ENCODE measurements at regions not wholly inside any gene's neighbourhood (a gene's known extent, or its start where the extent isn't known, plus 50 kb on each side); places are given as distances from the start of the nearest gene placed in this dataset.
"Not testable (repeated sequence)": the region's sequence is repeated elsewhere in the genome, so short reads cannot be mapped to it uniquely, and the experiment has no call there.

- H3K4me3 Mint-ChIP-seq (ENCODE audit: low read depth, unreplicated experiment) = no peak overlapping the region
- CTCF ChIA-PET = no interaction called here
- intact Hi-C loops (cut with micrococcal nuclease; ENCODE audit: unreplicated experiment) = no loop called here
- H3K4me1 Mint-ChIP-seq (ENCODE audit: low read depth, unreplicated experiment) = no peaks in the 10 kb centered on the region
- DNase-seq = no peak
- H3K9me3 Mint-ChIP-seq (ENCODE audit: low read depth, unreplicated experiment) = peaks cover 7% of the 10 kb centered on the region
- H3K27me3 Mint-ChIP-seq (ENCODE audit: unreplicated experiment) = no peaks in the 10 kb centered on the region
- BruUV-seq (replicated peaks) = no TSS peak
- H3K27ac Mint-ChIP-seq (ENCODE audit: unreplicated experiment) = no peak overlapping the region
- H3K36me3 Mint-ChIP-seq (ENCODE audit: insufficient read depth, unreplicated experiment) = no peaks in the 10 kb centered on the region
- no peak for TF ChIP-seq CTCF (IDR thresholded peaks at IDR 0.05; ENCODE audit: unreplicated experiment)
These were observed 650.5 kb upstream of the ZNF385D start for GRCh38 chr3:22401499-22401898.

GRCh38 chr3:22414239-22414638 is 663.2 kb upstream of the ZNF385D start:
- Mint-ChIP-seq H3K36me3 (ENCODE audit: insufficient read depth, unreplicated experiment) (no peaks in the 10 kb centered on the region), H3K27me3 (ENCODE audit: unreplicated experiment) (no peaks in the 10 kb centered on the region), H3K9me3 (ENCODE audit: low read depth, unreplicated experiment) (peaks cover 2% of the 10 kb centered on the region), H3K27ac (ENCODE audit: unreplicated experiment) (no peak overlapping the region), H3K4me1 (ENCODE audit: low read depth, unreplicated experiment) (no peaks in the 10 kb centered on the region), H3K4me3 (ENCODE audit: low read depth, unreplicated experiment) (no peak overlapping the region)
- TF ChIP-seq CTCF (IDR thresholded peaks at IDR 0.05; ENCODE audit: unreplicated experiment) = no peak
- DNase-seq = no peak
- CTCF ChIA-PET = no interaction called here
- intact Hi-C loops (cut with micrococcal nuclease; ENCODE audit: unreplicated experiment) = no loop called here
- no TSS peak for BruUV-seq (replicated peaks)

- H3K4me1 Mint-ChIP-seq (ENCODE audit: low read depth, unreplicated experiment); BruUV-seq (replicated peaks); H3K9me3 Mint-ChIP-seq (ENCODE audit: low read depth, unreplicated experiment); CTCF ChIA-PET; H3K36me3 Mint-ChIP-seq (ENCODE audit: insufficient read depth, unreplicated experiment); H3K27ac Mint-ChIP-seq (ENCODE audit: unreplicated experiment); DNase-seq; H3K27me3 Mint-ChIP-seq (ENCODE audit: unreplicated experiment); H3K4me3 Mint-ChIP-seq (ENCODE audit: low read depth, unreplicated experiment); intact Hi-C loops (cut with micrococcal nuclease; ENCODE audit: unreplicated experiment): not testable (repeated sequence)
These were observed 665.9 kb upstream of the ZNF385D start for GRCh38 chr3:22416838-22417446.

- no peak overlapping the region for H3K27ac Mint-ChIP-seq (ENCODE audit: unreplicated experiment)
- no peaks in the 10 kb centered on the region for H3K36me3 Mint-ChIP-seq (ENCODE audit: insufficient read depth, unreplicated experiment)
- no peaks in the 10 kb centered on the region for H3K4me1 Mint-ChIP-seq (ENCODE audit: low read depth, unreplicated experiment)
- DNase-seq = no peak
- no TSS peak for BruUV-seq (replicated peaks)
- H3K9me3 Mint-ChIP-seq (ENCODE audit: low read depth, unreplicated experiment) = peaks cover 2% of the 10 kb centered on the region
- H3K4me3 Mint-ChIP-seq (ENCODE audit: low read depth, unreplicated experiment) = no peak overlapping the region
- intact Hi-C loops (cut with micrococcal nuclease; ENCODE audit: unreplicated experiment) = no loop called here
- H3K27me3 Mint-ChIP-seq (ENCODE audit: unreplicated experiment) = no peaks in the 10 kb centered on the region
- CTCF ChIA-PET = no interaction called here
- TF ChIP-seq CTCF (IDR thresholded peaks at IDR 0.05; ENCODE audit: unreplicated experiment) = no peak
These were observed 668.3 kb upstream of the ZNF385D start for GRCh38 chr3:22419261-22419660.

- intact Hi-C loops (cut with micrococcal nuclease; ENCODE audit: unreplicated experiment) = no loop called here
- TF ChIP-seq CTCF (IDR thresholded peaks at IDR 0.05; ENCODE audit: unreplicated experiment) = no peak
- CTCF ChIA-PET = no interaction called here
- no TSS peak for BruUV-seq (replicated peaks)
- DNase-seq = no peak
- Mint-ChIP-seq H3K4me3 (ENCODE audit: low read depth, unreplicated experiment) (no peak overlapping the region), H3K36me3 (ENCODE audit: insufficient read depth, unreplicated experiment) (no peaks in the 10 kb centered on the region), H3K4me1 (ENCODE audit: low read depth, unreplicated experiment) (no peaks in the 10 kb centered on the region), H3K9me3 (ENCODE audit: low read depth, unreplicated experiment) (peaks cover 3% of the 10 kb centered on the region), H3K27me3 (ENCODE audit: unreplicated experiment) (no peaks in the 10 kb centered on the region), H3K27ac (ENCODE audit: unreplicated experiment) (no peak overlapping the region)
These were observed 670.6 kb upstream of the ZNF385D start for GRCh38 chr3:22421589-22421988.

Data from Calu3 (cell line).